ENCODE measurements at regions not wholly inside any gene's neighbourhood (a gene's known extent, or its start where the extent isn't known, plus 50 kb on each side); places are given as distances from the start of the nearest gene placed in this dataset.

DNA sequence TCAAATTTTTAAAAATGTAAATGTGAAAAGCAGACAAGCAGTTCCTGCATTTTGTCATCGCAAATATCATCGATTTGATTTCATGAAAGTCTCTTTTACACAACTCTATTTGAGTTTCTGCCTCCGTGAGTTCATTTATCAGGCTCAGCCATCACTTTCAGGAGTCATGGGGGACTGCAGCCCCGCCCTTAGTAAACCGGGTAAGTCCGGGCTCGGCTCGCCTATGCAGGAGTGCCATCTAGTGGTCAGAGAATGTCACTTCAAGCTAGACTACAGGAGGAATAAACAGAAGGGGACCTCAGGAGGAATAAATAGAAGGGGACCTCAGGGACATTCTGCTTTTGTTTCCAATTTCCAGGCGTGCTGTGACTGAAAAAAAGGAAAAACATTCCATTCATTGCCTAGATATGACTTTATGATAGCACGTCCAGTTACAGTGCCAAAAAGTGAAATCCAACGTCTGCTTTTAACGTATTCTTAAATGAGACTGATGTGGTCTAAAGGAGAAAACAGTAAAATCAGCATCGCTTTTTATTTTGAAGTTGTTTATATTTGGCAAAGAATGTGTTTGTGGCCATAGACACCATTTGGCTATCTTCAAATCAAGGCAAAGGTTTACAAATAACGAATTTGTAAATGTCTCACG lies 333.9 kb downstream of the HACE1 start:
- ATAC-seq (peak; percentile 80), DNase-seq (ENCODE audit: low spot score in 2 of 2) (peak; percentile 37 to 66)
- Mint-ChIP-seq H3K9me3 (no peaks in the 10 kb centered on the region), H3K4me1 (no peaks in the 10 kb centered on the region), H3K27ac (no peak overlapping the region), H3K36me3 (no peaks in the 10 kb centered on the region), H3K4me3 (no peak overlapping the region)

DNA sequence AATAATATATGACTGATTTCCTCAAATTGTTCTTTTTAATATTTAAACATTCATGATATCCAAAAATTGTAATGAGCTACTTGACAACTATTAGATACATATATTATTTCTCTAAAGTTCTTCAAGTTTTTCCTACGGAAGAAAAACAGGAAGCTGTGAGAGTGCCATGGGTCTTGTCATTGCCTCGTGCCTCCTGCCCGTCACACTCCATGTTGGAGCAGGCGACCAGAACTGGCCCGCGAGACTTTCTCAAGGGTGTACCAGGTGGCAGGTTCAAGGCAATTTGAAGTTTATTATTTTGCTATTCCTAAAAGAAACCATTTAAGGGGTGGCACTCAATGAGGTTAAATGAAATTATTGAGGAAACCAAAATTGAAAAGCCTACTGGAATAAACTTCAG lies 337.2 kb downstream of the HACE1 start:
- no peak overlapping the region for H3K4me3 Mint-ChIP-seq
- H3K9me3 Mint-ChIP-seq: no peaks in the 10 kb centered on the region
- no peaks in the 10 kb centered on the region for H3K36me3 Mint-ChIP-seq
- H3K4me1 Mint-ChIP-seq: no peaks in the 10 kb centered on the region
- no peak overlapping the region for H3K27ac Mint-ChIP-seq
- no peak for ATAC-seq
- no peak for DNase-seq (ENCODE audit: low spot score in 2 of 2)

DNA sequence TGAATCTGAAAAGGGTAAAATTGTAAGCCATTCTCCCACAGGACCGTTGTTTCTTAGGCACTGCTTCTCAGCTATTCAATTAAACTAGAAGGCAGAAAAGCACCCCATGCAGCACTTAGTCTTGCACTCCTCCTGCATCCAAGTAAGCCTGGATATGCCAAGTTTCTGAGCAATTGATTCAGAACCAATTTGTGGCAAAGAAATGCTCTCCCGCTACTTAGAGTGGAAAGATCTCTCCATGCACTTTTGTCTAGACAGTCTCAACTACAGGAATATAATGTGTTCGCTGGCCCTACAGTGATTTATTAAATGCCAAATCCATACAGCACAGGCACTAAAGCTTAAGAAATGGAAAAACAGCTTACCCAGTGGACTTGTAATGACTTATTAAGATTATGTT lies 338.5 kb downstream of the HACE1 start:
- DNase-seq (ENCODE audit: low spot score in 2 of 2): no peak
- no peak overlapping the region for H3K27ac Mint-ChIP-seq
- H3K4me3 Mint-ChIP-seq: no peak overlapping the region
- H3K9me3 Mint-ChIP-seq: no peaks in the 10 kb centered on the region
- no peaks in the 10 kb centered on the region for H3K36me3 Mint-ChIP-seq
- ATAC-seq: no peak
- H3K4me1 Mint-ChIP-seq: no peaks in the 10 kb centered on the region

DNA sequence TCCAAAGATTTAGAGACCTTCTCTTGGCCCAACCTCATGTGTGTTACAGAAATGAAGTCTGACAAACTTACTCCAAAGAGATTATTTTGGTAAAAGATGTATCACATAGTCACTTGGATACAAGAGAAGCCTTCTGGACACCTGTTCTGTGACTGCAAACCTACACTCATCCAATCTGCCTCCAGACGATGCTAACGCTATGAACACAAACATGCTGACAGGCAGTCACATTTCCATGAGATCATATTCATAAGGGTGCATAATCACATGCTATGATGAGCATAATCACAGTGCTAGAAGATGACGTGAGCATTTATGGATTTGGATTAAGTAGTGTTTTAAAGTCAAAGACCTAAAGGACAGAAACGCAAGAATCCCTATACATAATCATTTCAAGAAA lies 340.2 kb downstream of the HACE1 start:
- H3K36me3 Mint-ChIP-seq: no peaks in the 10 kb centered on the region
- H3K4me3 Mint-ChIP-seq: no peak overlapping the region
- DNase-seq (ENCODE audit: low spot score in 2 of 2): no peak
- H3K9me3 Mint-ChIP-seq: no peaks in the 10 kb centered on the region
- no peaks in the 10 kb centered on the region for H3K4me1 Mint-ChIP-seq
- H3K27ac Mint-ChIP-seq: no peak overlapping the region
- ATAC-seq: no peak

DNA sequence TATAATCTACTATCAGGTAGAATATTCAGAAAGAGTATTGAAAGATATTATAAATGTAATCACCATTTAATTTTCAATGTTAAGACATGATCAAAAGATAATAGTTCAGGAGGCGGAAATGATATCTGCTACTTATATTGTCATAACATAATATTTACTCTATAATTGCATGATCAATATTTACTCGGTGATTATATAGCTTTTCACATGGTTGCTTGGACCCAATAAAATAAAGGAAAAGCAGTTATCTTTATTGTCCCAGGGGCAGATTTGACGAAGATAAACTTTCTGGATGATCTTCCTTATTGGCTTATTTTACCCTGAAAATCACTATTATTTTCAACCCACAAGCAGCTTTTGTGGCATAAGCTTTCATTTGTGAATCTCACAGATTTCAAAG lies 350.4 kb downstream of the HACE1 start:
- Mint-ChIP-seq H3K4me3 (no peak overlapping the region), H3K4me1 (no peaks in the 10 kb centered on the region), H3K36me3 (no peaks in the 10 kb centered on the region), H3K9me3 (no peaks in the 10 kb centered on the region), H3K27ac (no peak overlapping the region)
- ATAC-seq (no peak), DNase-seq (ENCODE audit: low spot score in 2 of 2) (no peak)

DNA sequence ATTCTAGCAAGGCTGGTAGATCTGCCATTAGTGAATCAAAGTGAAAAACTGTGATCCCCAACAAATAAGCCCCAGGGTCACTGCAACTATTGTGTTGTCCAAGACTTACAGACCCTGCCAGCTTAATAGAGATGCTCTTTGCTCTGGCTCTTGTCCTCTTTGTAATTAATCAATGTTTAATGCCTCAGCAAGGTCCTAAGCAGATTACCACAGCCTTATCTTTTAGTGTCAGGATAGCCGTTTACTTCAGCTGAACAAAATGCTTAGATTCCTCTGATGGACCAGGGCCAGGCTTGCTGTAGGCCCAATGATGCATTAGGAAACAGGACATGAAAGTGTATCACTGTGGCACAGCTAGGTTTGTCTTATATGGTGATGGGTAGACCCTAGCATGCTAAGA lies 353.3 kb downstream of the HACE1 start:
- no peaks in the 10 kb centered on the region for H3K36me3 Mint-ChIP-seq
- no peak overlapping the region for H3K27ac Mint-ChIP-seq
- no peaks in the 10 kb centered on the region for H3K9me3 Mint-ChIP-seq
- no peaks in the 10 kb centered on the region for H3K4me1 Mint-ChIP-seq
- no peak for DNase-seq (ENCODE audit: low spot score in 2 of 2)
- ATAC-seq: no peak
- H3K4me3 Mint-ChIP-seq: no peak overlapping the region

DNA sequence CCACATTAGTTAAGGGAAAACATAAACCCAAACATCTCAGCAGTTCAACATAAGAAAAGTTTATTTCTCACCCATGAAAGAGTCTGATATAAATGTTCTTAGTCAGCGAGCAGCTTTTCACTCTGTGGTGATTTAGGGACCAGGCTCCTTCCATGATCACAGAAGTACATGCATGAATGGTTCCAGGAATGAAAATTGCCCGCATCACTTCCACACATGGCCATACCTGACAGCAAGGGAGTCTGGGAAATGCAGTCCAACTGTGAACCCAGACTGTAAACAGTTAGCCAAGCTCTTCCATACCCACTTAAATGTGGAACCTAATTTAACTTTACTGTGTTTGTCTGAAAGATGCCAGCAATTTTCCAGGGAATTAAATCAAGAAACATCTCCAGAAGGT lies 353.9 kb downstream of the HACE1 start:
- DNase-seq (ENCODE audit: low spot score in 2 of 2): no peak
- H3K4me3 Mint-ChIP-seq: no peak overlapping the region

DNA sequence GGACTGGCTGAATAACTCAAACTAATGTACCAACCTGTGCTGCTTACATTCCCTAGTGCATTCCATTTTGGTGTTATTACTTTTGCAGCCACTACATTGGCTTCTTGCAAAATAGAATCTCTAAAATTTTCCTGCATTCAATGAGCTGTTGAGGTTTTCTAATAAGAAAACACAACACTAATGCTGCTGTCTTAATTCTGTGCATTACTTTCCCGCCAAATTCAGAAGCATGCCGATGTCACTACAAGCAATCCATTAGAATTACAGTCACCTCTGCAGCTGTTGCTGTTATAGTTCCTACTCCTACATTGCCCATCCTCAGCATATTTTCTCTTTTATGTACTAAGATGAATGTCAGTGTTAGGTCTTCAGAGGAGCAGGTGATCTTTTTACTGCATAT lies 359.5 kb downstream of the HACE1 start:
- no peak for ATAC-seq
- Mint-ChIP-seq H3K4me1 (no peaks in the 10 kb centered on the region), H3K36me3 (no peaks in the 10 kb centered on the region), H3K4me3 (no peak overlapping the region), H3K27ac (no peak overlapping the region), H3K9me3 (no peaks in the 10 kb centered on the region)
- no peak for DNase-seq (ENCODE audit: low spot score in 2 of 2)

More for the DNA sequence above, 353.9 kb downstream of the HACE1 start:
- ATAC-seq: no peak
- Mint-ChIP-seq H3K27ac (no peak overlapping the region), H3K4me1 (no peaks in the 10 kb centered on the region), H3K9me3 (no peaks in the 10 kb centered on the region), H3K36me3 (no peaks in the 10 kb centered on the region)

DNA sequence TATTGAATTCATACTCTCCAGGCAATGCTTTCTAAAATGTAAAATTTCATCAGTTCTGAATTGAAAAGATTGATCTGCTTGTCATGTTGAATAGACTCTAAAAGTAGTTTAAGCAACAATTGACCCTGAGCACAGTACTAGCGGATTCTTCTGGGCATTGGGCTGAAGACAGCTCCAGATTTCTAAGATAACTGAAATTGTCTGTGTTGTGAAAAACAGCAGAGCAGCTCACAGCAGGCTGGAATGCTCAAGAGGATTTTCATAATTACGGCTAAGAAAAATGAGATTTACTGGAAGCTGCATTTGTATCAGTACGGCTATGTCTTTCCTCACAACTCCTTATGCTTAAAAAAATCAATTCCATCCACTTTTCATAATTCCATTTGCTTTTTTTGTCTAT lies 373.7 kb downstream of the HACE1 start:
- H3K36me3 Mint-ChIP-seq: no peaks in the 10 kb centered on the region

DNA sequence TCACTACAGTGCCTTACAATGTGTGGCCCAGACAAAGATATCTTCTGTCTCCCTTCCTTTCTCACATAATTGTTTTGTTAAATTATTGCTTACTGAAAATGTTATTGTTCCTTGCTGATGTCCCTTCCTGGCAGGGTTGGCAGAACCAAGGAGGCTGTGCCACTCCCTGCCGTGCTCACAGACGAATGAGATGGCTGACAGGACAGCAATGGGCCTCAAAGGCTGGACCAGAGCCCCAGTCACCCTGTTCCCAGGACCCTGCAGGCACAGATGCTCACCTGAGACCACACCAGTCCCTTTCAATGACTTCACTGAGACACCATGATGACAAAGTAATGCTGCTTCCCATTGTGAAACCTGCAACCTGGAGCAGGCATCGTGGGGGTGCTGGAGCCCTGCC lies 375.1 kb downstream of the HACE1 start:
- ATAC-seq (no peak), DNase-seq (ENCODE audit: low spot score in 2 of 2) (no peak)
- Mint-ChIP-seq H3K4me3 (no peak overlapping the region), H3K36me3 (no peaks in the 10 kb centered on the region), H3K4me1 (no peaks in the 10 kb centered on the region), H3K27ac (no peak overlapping the region), H3K9me3 (no peaks in the 10 kb centered on the region)

More for the DNA sequence above, 373.7 kb downstream of the HACE1 start:
- DNase-seq (ENCODE audit: low spot score in 2 of 2) (no peak), ATAC-seq (no peak)
- Mint-ChIP-seq H3K4me3 (no peak overlapping the region), H3K9me3 (no peaks in the 10 kb centered on the region), H3K4me1 (no peaks in the 10 kb centered on the region), H3K27ac (no peak overlapping the region)

DNA sequence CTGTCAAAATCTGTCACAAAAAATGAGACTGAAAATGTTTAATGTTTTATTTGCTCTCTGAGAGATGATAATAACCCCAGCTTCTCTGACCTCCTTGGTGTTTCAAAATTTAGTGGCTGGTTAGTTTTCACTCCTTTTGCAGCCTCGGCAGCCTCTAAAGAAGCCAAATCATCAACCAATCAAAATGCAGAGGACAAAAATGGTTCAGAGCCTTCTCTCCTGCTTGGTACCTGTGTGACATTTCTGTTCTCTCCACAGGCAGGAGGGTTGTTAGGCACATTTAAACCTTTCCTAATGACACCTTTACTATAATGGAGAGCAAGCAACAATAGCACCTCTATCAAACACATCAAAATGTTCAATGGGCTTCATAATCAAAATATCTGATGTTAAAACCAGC lies 375.5 kb downstream of the HACE1 start:
- Mint-ChIP-seq H3K27ac (no peak overlapping the region), H3K36me3 (no peaks in the 10 kb centered on the region), H3K9me3 (no peaks in the 10 kb centered on the region), H3K4me3 (no peak overlapping the region), H3K4me1 (no peaks in the 10 kb centered on the region)
- ATAC-seq (no peak), DNase-seq (ENCODE audit: low spot score in 2 of 2) (no peak)

DNA sequence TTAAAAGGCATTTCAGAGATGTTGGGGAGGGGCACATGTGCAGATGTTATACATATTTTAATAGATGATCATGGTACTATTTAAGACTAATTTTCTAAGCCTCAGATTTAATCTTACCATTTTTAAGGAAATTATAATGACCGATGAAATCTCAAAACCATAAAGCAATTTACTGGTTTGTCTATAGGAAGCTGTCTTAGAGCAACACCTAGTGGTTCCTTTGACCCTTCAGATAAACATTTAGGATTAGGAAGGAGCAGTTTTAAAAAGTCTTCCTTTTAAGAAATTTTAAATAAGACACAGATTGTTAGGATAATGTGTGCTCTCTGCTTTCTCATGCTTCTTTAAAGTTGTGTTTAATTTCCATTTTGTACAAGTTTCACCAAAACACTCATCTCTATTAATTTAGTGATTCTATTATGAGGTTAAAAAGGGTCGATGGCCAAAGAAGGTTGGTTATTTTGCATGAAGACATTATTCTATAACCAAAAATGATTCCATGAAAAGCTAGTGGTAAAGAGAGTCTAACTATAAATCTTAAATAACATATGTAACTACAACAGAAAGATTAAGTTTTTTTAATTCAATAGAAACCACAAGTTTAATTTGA lies 376.4 kb downstream of the HACE1 start:
- DNase-seq (ENCODE audit: low spot score in 2 of 2): no peak
- Mint-ChIP-seq H3K36me3 (no peaks in the 10 kb centered on the region), H3K9me3 (no peaks in the 10 kb centered on the region), H3K4me3 (no peak overlapping the region), H3K27ac (no peak overlapping the region), H3K4me1 (no peaks in the 10 kb centered on the region)
- no peak for ATAC-seq

DNA sequence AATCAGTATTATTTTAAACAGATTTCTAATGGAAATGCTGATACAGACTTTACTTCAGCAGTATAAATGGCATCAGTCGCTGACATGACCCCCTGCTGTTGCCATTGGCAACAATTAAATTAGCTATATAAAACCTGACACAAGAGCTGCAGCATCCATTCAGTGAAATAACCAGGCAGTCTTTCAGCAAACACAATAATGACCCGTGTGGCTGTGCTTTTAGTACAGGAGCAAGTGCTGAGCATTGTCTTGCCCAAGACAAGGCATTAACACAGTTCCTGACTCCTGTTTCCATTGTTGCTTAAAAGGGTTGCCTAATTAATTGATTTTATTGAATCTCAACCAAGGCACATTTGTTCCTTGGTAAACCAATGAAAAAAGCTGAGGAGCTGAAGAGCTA lies 382.1 kb downstream of the HACE1 start:
- no peak for DNase-seq (ENCODE audit: low spot score in 2 of 2)
- no peaks in the 10 kb centered on the region for H3K9me3 Mint-ChIP-seq
- H3K4me3 Mint-ChIP-seq: no peak overlapping the region
- H3K4me1 Mint-ChIP-seq: no peaks in the 10 kb centered on the region
- no peak for ATAC-seq
- no peak overlapping the region for H3K27ac Mint-ChIP-seq
- H3K36me3 Mint-ChIP-seq: no peaks in the 10 kb centered on the region

DNA sequence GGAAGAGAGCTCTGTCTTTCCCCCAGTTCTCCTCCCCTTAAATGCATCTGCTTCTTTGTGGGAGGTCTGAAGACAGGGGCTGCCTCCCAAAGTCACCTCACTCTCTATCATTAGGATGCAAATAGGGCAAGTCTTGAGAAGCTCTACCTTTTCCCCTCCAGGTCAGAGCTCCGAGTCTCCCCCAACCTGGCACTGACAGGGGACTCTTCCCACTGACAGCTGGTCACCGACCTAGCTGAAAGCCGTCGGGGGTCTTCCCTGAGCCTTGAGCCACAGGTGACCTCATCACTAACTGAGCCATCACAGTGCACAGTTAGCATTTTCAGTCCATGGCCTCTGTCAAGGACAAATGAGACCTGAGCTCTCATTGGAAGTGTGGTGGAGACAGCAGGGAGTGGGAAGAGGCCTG lies 386.7 kb downstream of the HACE1 start:
- Mint-ChIP-seq H3K4me1 (no peaks in the 10 kb centered on the region), H3K36me3 (no peaks in the 10 kb centered on the region), H3K9me3 (no peaks in the 10 kb centered on the region), H3K27ac (no peak overlapping the region), H3K4me3 (no peak overlapping the region)
- ATAC-seq (no peak), DNase-seq (ENCODE audit: low spot score in 2 of 2) (no peak)

DNA sequence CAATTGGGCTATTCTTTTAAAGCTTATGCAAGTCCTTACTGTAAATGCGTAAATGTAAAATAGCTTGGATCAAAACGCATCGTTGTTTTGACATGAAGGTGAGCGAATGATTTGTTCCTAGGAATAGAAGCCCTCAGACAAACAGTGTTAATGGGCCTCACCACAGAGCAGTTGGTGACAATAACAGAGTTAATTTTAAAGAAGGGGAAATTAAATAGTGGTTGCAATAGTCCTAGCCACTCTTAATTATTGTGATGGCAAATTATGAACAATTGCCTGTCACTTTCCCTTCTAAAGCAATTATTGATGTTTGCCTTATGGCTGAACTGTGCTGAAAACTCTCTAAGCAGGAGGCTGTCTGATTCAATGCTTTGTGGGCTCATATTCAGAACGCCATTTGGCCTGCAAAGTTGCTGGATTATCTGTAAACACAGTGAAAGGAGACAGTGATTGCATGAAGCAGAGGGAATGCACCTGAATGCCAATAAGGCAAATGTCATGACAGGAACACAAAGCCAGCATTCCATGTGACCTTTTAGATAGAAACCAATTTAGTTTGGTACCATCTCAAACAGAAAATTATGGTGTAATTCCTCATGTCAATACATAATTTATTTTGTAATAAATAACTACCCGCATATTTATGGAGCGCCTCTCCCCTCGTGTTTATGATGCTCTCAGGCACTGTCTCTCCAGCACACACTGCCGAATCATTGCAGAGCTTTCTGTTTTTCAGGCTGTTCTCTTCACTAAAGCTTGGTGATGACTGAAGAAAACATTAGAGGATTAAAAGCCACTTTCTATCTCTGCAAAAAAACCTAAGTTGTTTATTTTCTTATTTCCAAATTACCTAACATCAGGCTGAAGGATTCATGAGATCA lies 387.5 kb downstream of the HACE1 start:
- no peak overlapping the region for H3K27ac Mint-ChIP-seq
- no peaks in the 10 kb centered on the region for H3K4me1 Mint-ChIP-seq
- DNase-seq (ENCODE audit: low spot score in 2 of 2): no peak
- no peaks in the 10 kb centered on the region for H3K36me3 Mint-ChIP-seq
- ATAC-seq: no peak
- H3K4me3 Mint-ChIP-seq: no peak overlapping the region
- H3K9me3 Mint-ChIP-seq: no peaks in the 10 kb centered on the region

DNA sequence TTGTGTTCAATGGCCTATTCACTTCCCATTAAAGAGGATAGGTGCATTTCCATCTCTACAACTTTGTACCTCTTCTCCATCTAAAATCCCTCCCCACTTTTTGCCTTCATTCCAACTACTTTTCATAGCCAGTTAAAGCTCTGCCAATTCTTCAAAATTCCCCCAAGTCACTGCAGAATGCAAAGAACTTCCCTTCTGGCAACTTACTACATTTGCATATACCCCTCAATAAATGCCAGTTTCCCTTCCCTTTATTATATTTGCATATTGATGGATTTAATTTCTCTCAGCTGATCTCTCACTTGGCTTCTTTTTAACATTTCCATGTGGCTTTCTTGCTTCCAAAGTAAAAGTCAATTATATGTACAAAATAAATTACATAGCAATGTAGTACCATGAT lies 393.4 kb downstream of the HACE1 start:
- ATAC-seq (no peak), DNase-seq (ENCODE audit: low spot score in 2 of 2) (no peak)
- Mint-ChIP-seq H3K4me1 (no peaks in the 10 kb centered on the region), H3K4me3 (no peak overlapping the region), H3K9me3 (no peaks in the 10 kb centered on the region), H3K36me3 (no peaks in the 10 kb centered on the region), H3K27ac (no peak overlapping the region)
